Gastrocnemius medialis (tissue), 4 donors: ENCODE measurements at regions not wholly inside any gene's neighbourhood (a gene's known extent, or its start where the extent isn't known, plus 50 kb on each side); places are given as distances from the start of the nearest gene placed in this dataset.
A peak's percentile ranks its signal among the peaks of the same experiment; 100 is the strongest.
"Not testable (repeated sequence)": the region's sequence is repeated elsewhere in the genome, so short reads cannot be mapped to it uniquely, and the experiment has no call there.

Experiments
- ATAC-seq, 2 donors: fragments of 150-250 bp; one replicate each; pipeline ENCODE4 v1.9.1; 2016
- DNase-seq, 2 donors: peaks; one replicate each; pipeline ENCODE4 v3.0.0-alpha.2; 2019
- H3K27ac ChIP-seq, 4 donors: fragments of 200-600 bp; sonication (generic); 1 replicate in 1 of 4; 2 replicates in 3 of 4; pipeline ENCODE4 v1.5.1; 2016 to 2018; ENCODE audit warnings: mild to moderate bottlenecking in 2 of 4, moderate library complexity in 1 of 4
- H3K27me3 ChIP-seq, 3 donors: fragments of 200-600 bp; sonication (generic) in 2 of 3; 1 replicate in 1 of 3; 2 replicates in 2 of 3; pipeline versions ENCODE4 v1.5.1 to v1.6.0; 2016 to 2019; ENCODE audit warnings: mild to moderate bottlenecking in 1 of 3, moderate library complexity in 1 of 3
- H3K36me3 ChIP-seq, 2 donors: fragments of 200-600 bp; sonication (generic) in 1 of 2; one replicate each; pipeline ENCODE4 v1.5.1; 2017 to 2018
- H3K4me1 ChIP-seq, 2 donors: fragments of 200-600 bp; sonication (generic) in 1 of 2; one replicate each; pipeline ENCODE4 v1.5.1; 2016 to 2017; ENCODE audit warnings: mild to moderate bottlenecking in 2 of 2
- H3K4me3 ChIP-seq, 4 donors: fragments of 200-600 bp; sonication (generic) in 3 of 4; 1 replicate in 1 of 4; 2 replicates in 3 of 4; pipeline ENCODE4 v1.5.1; 2016 to 2019; ENCODE audit warnings: mild to moderate bottlenecking in 2 of 4
- H3K9me3 ChIP-seq, 3 donors: fragments of 200-600 bp; sonication (generic) in 2 of 3; 1 replicate in 1 of 3; 2 replicates in 2 of 3; pipeline ENCODE4 v1.5.1; 2016 to 2019
- POLR2A ChIP-seq, 2 donors: fragments of 450-650 bp; IDR thresholded peaks; one replicate each; pipeline ENCODE4 v1.6.1; 2017; ENCODE audit warnings: antibody characterized with exemption in 2 of 2, mild to moderate bottlenecking in 2 of 2, moderate library complexity in 2 of 2
- in situ Hi-C, 4 donors: fragments of 200-750 bp; cut with MboI; loops; one replicate each; pipeline versions ENCODE4 v1.15.0 to v1.8.0; 2017; ENCODE audit warnings: low sequenced_read_pairs in 4 of 4
- intact Hi-C: fragments of 100-400 bp; cut with DNase I; formaldehyde crosslinking; loops from one replicate; pipeline ENCODE4 v1.15.1; 2023; ENCODE audit warnings: low total_unique reads
- TF ChIP-seq, protein P1 (sequence below), 5 experiments: fragments of 450-650 bp in 3 of 5; fragments of 200-600 bp in 2 of 5; sonication (generic) in 2 of 5; IDR thresholded peaks in 4 of 5; conservative IDR thresholded peaks in 1 of 5; 1 replicate in 4 of 5; 2 replicates in 1 of 5; pipeline ENCODE4 v1.5.1; 2016 to 2019; ENCODE audit warnings: antibody characterized with exemption in 5 of 5, mild to moderate bottlenecking in 3 of 5, moderate library complexity in 3 of 5

GRCh38 chr14:87756661-87757060, 236.3 kb downstream of the GALC start:
- ATAC-seq (no peak), DNase-seq (no peak)
- TF ChIP-seq, protein P1, sequence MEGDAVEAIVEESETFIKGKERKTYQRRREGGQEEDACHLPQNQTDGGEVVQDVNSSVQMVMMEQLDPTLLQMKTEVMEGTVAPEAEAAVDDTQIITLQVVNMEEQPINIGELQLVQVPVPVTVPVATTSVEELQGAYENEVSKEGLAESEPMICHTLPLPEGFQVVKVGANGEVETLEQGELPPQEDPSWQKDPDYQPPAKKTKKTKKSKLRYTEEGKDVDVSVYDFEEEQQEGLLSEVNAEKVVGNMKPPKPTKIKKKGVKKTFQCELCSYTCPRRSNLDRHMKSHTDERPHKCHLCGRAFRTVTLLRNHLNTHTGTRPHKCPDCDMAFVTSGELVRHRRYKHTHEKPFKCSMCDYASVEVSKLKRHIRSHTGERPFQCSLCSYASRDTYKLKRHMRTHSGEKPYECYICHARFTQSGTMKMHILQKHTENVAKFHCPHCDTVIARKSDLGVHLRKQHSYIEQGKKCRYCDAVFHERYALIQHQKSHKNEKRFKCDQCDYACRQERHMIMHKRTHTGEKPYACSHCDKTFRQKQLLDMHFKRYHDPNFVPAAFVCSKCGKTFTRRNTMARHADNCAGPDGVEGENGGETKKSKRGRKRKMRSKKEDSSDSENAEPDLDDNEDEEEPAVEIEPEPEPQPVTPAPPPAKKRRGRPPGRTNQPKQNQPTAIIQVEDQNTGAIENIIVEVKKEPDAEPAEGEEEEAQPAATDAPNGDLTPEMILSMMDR (IDR thresholded peaks at IDR 0.05 in 4 of 5, conservative IDR thresholded peaks at IDR 0.05 in 1 of 5) = no peak
- TF ChIP-seq POLR2A (IDR thresholded peaks at IDR 0.05) = no peak
- no peaks in the 10 kb centered on the region for H3K27me3 ChIP-seq
- no peak overlapping the region for H3K27ac ChIP-seq
- H3K4me3 ChIP-seq = no peak overlapping the region
- no peaks in the 10 kb centered on the region for H3K9me3 ChIP-seq
- intact Hi-C loops = no loop called here
- in situ Hi-C loops = no loop called here
- no peaks in the 10 kb centered on the region for H3K36me3 ChIP-seq
- H3K4me1 ChIP-seq = no peaks in the 10 kb centered on the region

DNA sequence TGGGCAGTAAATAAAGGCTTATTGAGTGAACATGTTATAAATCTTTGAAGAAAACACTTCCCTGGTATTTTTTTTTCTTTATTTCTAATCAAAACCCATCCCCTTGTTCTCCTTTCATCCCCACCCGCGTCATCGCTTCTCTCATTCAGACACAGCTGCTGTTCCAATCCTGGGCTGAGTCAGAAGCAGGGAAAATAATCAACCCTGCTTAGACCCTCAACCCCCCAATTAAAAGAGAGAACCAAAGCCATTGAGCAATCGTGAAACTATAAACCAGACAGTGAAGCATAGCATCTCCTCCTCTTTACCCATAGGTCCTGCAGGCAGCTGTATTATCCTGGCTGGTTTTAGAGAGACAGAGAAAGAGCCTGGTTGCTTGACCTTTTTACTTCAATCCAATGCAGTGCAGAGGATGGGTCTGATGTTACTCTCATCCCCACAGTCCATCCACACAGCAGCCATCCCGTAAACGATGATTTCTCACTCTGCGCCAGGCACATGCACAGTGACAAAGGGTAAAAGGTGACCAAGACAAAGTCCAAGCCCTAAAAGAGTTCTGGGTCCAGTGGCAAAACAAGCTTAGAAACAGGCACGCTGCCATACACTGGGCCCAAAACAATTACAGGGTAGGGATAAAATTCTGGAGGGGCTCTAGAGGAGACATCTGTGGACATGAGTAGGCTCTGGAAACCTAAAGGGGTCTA, 238.3 kb downstream of the GALC start:
- Histone ChIP-seq H3K4me1 (no peaks in the 10 kb centered on the region), H3K9me3 (no peaks in the 10 kb centered on the region), H3K36me3 (no peaks in the 10 kb centered on the region), H3K27ac (no peak overlapping the region), H3K4me3 (no peak overlapping the region), H3K27me3 (no peaks in the 10 kb centered on the region)
- ATAC-seq = no peak
- DNase-seq = no peak
- TF ChIP-seq, protein P1 (IDR thresholded peaks at IDR 0.05 in 4 of 5, conservative IDR thresholded peaks at IDR 0.05 in 1 of 5) = no peak
- TF ChIP-seq POLR2A (IDR thresholded peaks at IDR 0.05) = no peak
- intact Hi-C loops = no loop called here
- in situ Hi-C loops = no loop called here

- Histone ChIP-seq H3K27ac (no peak overlapping the region), H3K9me3 (no peaks in the 10 kb centered on the region), H3K4me3 (no peak overlapping the region), H3K36me3 (no peaks in the 10 kb centered on the region), H3K27me3 (no peaks in the 10 kb centered on the region), H3K4me1 (no peaks in the 10 kb centered on the region)
- in situ Hi-C loops (no loop called here), intact Hi-C loops (no loop called here)
- ATAC-seq (no peak), DNase-seq (no peak)
- TF ChIP-seq POLR2A (IDR thresholded peaks at IDR 0.05) = no peak
- TF ChIP-seq, protein P1 (IDR thresholded peaks at IDR 0.05 in 4 of 5, conservative IDR thresholded peaks at IDR 0.05 in 1 of 5) = no peak
These were observed 244.4 kb downstream of the GALC start for GRCh38 chr14:87748558-87748957.

GRCh38 chr14:87745507-87746118, 247.4 kb downstream of the GALC start:
- Histone ChIP-seq H3K36me3 (no peaks in the 10 kb centered on the region), H3K4me3 (no peak overlapping the region), H3K27ac (no peak overlapping the region), H3K9me3 (no peaks in the 10 kb centered on the region), H3K27me3 (no peaks in the 10 kb centered on the region), H3K4me1 (no peaks in the 10 kb centered on the region)
- ATAC-seq (no peak), DNase-seq (no peak)
- intact Hi-C loops = no loop called here
- TF ChIP-seq, protein P1 (IDR thresholded peaks at IDR 0.05 in 4 of 5, conservative IDR thresholded peaks at IDR 0.05 in 1 of 5) = peak in 1 of 5 experiments; percentile 25
- no peak for TF ChIP-seq POLR2A (IDR thresholded peaks at IDR 0.05)
- in situ Hi-C loops = no loop called here

DNA sequence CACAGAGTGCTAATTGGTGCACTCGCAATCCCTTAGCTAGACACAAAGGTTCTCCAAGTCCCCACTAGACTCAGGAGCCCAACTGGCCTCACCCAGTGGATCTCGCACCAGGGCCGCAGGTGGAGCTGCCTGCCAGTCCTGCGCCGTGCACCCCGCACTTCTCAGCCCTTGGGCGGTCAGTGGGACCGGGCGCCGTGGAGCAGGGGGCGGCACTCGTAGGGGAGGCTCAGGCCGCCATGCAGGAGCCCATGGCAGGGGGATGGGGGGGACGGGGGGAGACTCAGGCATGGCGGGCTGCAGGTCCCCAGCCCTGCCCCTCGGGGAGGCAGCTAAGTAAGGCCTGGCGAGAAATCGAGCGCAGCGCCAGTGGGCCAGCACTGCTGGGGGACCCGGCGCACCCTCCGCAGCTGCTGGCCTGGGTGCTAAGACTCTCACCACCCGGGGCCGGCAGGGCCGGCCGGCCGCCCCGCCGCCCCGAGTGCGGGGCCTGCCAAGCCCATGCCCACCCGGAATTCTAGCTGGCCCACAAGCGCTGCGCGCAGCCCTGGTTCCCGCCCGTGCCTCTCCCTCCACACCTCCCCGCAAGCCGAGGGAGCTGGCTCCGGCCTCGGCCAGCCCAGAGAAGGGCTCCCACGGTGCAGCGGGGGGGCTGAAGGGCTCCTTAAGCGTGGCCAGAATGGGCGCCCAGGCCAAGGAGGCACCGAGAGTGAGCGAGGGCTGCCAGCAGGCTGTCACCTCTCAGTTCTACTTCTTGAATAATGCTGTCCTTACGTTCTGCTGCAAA, 258.2 kb downstream of the GALC start:
- intact Hi-C loops, H3K4me1 ChIP-seq, ATAC-seq, H3K36me3 ChIP-seq, H3K27me3 ChIP-seq, H3K4me3 ChIP-seq, DNase-seq, in situ Hi-C loops, H3K27ac ChIP-seq, H3K9me3 ChIP-seq: not testable (repeated sequence)

DNA sequence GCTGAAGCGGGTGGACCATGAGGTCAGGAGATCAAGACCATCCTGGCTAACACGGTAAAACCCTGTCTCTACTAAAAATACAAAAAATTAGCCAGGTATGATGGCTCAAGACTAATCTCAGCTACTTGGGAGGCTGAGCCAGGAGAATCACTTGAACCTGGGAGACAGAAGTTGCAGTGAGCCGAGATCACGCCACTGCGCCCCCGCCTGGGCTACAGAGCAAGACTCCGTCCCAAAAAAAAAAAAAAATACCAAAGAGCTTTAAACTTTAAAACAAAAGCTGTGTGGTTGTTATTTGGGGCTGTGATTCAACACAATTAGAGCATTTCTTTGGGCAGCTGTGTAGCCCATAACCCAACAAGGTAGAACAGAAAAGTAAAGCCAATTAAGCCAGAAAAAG, 259.9 kb downstream of the GALC start:
- ATAC-seq, H3K36me3 ChIP-seq, H3K27ac ChIP-seq, intact Hi-C loops, H3K4me3 ChIP-seq, DNase-seq, H3K9me3 ChIP-seq, H3K27me3 ChIP-seq, in situ Hi-C loops, H3K4me1 ChIP-seq: not testable (repeated sequence)
